ENCODE measurements at regions not wholly inside any gene's neighbourhood (a gene's known extent, or its start where the extent isn't known, plus 50 kb on each side); places are given as distances from the start of the nearest gene placed in this dataset.

GRCh38 chr10:117651121-117651520 lies 108.6 kb downstream of the EMX2 start:
- no peak for TF ChIP-seq CTCF (conservative IDR thresholded peaks at IDR 0.05; ENCODE audit: low read depth in 2 of 2)
- TF ChIP-seq EZH2 (IDR thresholded peaks at IDR 0.05; ENCODE audit: low read depth, unreplicated experiment) = no peak
- TF ChIP-seq, protein P1, sequence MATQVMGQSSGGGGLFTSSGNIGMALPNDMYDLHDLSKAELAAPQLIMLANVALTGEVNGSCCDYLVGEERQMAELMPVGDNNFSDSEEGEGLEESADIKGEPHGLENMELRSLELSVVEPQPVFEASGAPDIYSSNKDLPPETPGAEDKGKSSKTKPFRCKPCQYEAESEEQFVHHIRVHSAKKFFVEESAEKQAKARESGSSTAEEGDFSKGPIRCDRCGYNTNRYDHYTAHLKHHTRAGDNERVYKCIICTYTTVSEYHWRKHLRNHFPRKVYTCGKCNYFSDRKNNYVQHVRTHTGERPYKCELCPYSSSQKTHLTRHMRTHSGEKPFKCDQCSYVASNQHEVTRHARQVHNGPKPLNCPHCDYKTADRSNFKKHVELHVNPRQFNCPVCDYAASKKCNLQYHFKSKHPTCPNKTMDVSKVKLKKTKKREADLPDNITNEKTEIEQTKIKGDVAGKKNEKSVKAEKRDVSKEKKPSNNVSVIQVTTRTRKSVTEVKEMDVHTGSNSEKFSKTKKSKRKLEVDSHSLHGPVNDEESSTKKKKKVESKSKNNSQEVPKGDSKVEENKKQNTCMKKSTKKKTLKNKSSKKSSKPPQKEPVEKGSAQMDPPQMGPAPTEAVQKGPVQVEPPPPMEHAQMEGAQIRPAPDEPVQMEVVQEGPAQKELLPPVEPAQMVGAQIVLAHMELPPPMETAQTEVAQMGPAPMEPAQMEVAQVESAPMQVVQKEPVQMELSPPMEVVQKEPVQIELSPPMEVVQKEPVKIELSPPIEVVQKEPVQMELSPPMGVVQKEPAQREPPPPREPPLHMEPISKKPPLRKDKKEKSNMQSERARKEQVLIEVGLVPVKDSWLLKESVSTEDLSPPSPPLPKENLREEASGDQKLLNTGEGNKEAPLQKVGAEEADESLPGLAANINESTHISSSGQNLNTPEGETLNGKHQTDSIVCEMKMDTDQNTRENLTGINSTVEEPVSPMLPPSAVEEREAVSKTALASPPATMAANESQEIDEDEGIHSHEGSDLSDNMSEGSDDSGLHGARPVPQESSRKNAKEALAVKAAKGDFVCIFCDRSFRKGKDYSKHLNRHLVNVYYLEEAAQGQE (IDR thresholded peaks at IDR 0.05; ENCODE audit: unreplicated experiment) = no peak
- no peak for TF ChIP-seq EZH2phosphoT487 (IDR thresholded peaks at IDR 0.05; ENCODE audit: unreplicated experiment)

Data from GM23338 (cell line).